Keratinocyte (primary cell): ENCODE measurements at regions not wholly inside any gene's neighbourhood (a gene's known extent, or its start where the extent isn't known, plus 50 kb on each side); places are given as distances from the start of the nearest gene placed in this dataset.

Source experiments
- DNase-seq: peaks from one replicate; pipeline ENCODE4 v3.0.0-alpha.2; 2011; ENCODE audit warnings: low read depth, missing footprints, low spot score
- FAIRE-seq: peaks from 2 replicates; lab custom pipeline; 2011; peaks lifted over from hg19 to GRCh38; lab: Jason Lieb, UNC
- H2AFZ ChIP-seq: 2 replicates; pipeline ENCODE4 v1.6.0; 2012; ENCODE audit warnings: low read length, control low read depth, inconsistent platforms; ENCODE audit not compliant: control insufficient read depth
- H3K27ac ChIP-seq: 2 replicates; pipeline ENCODE4 v1.5.1; 2011; ENCODE audit warnings: low read length; ENCODE audit not compliant: control insufficient read depth, insufficient read depth
- H3K27me3 ChIP-seq: 3 replicates; pipeline ENCODE4 v1.6.0; 2011; ENCODE audit warnings: low read length; ENCODE audit not compliant: control insufficient read depth, insufficient read depth; ENCODE audit errors: extremely low read depth
- H3K36me3 ChIP-seq, 2 experiments: 2 replicates in 1 of 2; 3 replicates in 1 of 2; pipeline ENCODE4 v1.5.1; 2011; ENCODE audit warnings: low read length in 2 of 2, mild to moderate bottlenecking in 1 of 2; ENCODE audit not compliant: control insufficient read depth in 2 of 2, insufficient read depth in 2 of 2; ENCODE audit errors: extremely low read depth in 1 of 2
- H3K4me1 ChIP-seq: 3 replicates; pipeline ENCODE4 v1.5.1; 2011; ENCODE audit warnings: low read length; ENCODE audit not compliant: control insufficient read depth, insufficient read depth; ENCODE audit errors: extremely low read depth
- H3K4me2 ChIP-seq: 3 replicates; pipeline ENCODE4 v1.6.0; 2011; ENCODE audit warnings: low read depth, low read length; ENCODE audit not compliant: control insufficient read depth, insufficient read depth; ENCODE audit errors: extremely low read depth
- H3K4me3 ChIP-seq, 3 experiments: fragments of 200-600 bp in 1 of 3; sonication (generic) in 1 of 3; 2 replicates in 2 of 3; 3 replicates in 1 of 3; pipeline ENCODE4 v1.5.1; 2011 to 2016; ENCODE audit warnings: low read length in 3 of 3, mild to moderate bottlenecking in 3 of 3, control low read depth in 2 of 3, inconsistent platforms in 1 of 3, low read depth in 1 of 3, mixed read lengths in 1 of 3, mixed run types in 1 of 3, moderate library complexity in 1 of 3; ENCODE audit not compliant: control insufficient read depth in 2 of 3, insufficient read depth in 2 of 3; ENCODE audit errors: extremely low read depth in 1 of 3
- H3K79me2 ChIP-seq: 2 replicates; pipeline ENCODE4 v1.6.0; 2012; ENCODE audit warnings: low read length; ENCODE audit not compliant: control insufficient read depth, insufficient read depth
- H3K9ac ChIP-seq: 3 replicates; pipeline ENCODE4 v1.6.0; 2011; ENCODE audit warnings: low read length; ENCODE audit not compliant: control insufficient read depth, insufficient read depth; ENCODE audit errors: extremely low read depth
- H3K9me1 ChIP-seq: 3 replicates; pipeline ENCODE4 v1.6.0; 2011; ENCODE audit warnings: low read length; ENCODE audit not compliant: control insufficient read depth, insufficient read depth; ENCODE audit errors: extremely low read depth
- H3K9me3 ChIP-seq: 2 replicates; pipeline ENCODE4 v1.5.1; 2012; ENCODE audit warnings: low read depth, low read length; ENCODE audit not compliant: control insufficient read depth
- H4K20me1 ChIP-seq: 3 replicates; pipeline ENCODE4 v1.6.0; 2011; ENCODE audit warnings: low read length; ENCODE audit not compliant: control insufficient read depth, insufficient read depth; ENCODE audit errors: extremely low read depth
- CTCF ChIP-seq, 3 experiments: IDR thresholded peaks in 1 of 3; conservative IDR thresholded peaks in 1 of 3; optimal IDR thresholded peaks in 1 of 3; 2 replicates in 2 of 3; 3 replicates in 1 of 3; pipeline versions ENCODE3 to v1.5.1; 2011; ENCODE audit warnings: low read length in 3 of 3, mild to moderate bottlenecking in 3 of 3, moderate library complexity in 2 of 3, control low read depth in 1 of 3, inconsistent platforms in 1 of 3; ENCODE audit not compliant: insufficient read depth in 2 of 3; ENCODE audit errors: extremely low read depth in 1 of 3
- EZH2 ChIP-seq: IDR thresholded peaks from one replicate; pipeline ENCODE4 v1.6.1; 2012; ENCODE audit warnings: inconsistent platforms, mild to moderate bottlenecking, low read length, moderate library complexity
- dilution Hi-C: fragments of 300-500 bp; cut with MboI; formaldehyde crosslinking; loops from one replicate; pipeline ENCODE4 v1.7.0; 2020; ENCODE audit warnings: low sequenced_read_pairs; ENCODE audit not compliant: extremely low pct_ligation_motif_present

- Histone ChIP-seq H3K9me3 (no peaks in the 10 kb centered on the region), H3K4me1 (no peaks in the 10 kb centered on the region), H3K4me3 (no peak overlapping the region), H3K27ac (no peak overlapping the region), H3K9ac (no peak overlapping the region), H3K9me1 (no peaks in the 10 kb centered on the region), H2AFZ (no peak overlapping the region), H3K27me3 (no peaks in the 10 kb centered on the region), H3K36me3 (no peaks in the 10 kb centered on the region), H3K4me2 (no peak overlapping the region), H3K79me2 (no peaks in the 10 kb centered on the region), H4K20me1 (no peaks in the 10 kb centered on the region)
- FAIRE-seq = peak; percentile 53
- peak; percentile 25 for DNase-seq
- TF ChIP-seq CTCF (optimal IDR thresholded peaks at IDR 0.05 in 1 of 3, IDR thresholded peaks at IDR 0.05 in 1 of 3, conservative IDR thresholded peaks at IDR 0.05 in 1 of 3; ENCODE audit: extremely low read depth in 1 of 3, insufficient read depth in 2 of 3, low read length in 3 of 3) = peak; percentile 6 to 42 (median 35)
- TF ChIP-seq EZH2 = no peak
- dilution Hi-C loops = no loop called here
These were observed 56.6 kb upstream of the POMGNT2 start for GRCh38 chr3:43162230-43163084.

GRCh38 chr3:43161684-43162229 lies 55.9 kb upstream of the POMGNT2 start:
- H3K27ac ChIP-seq = no peak overlapping the region
- no peak overlapping the region for H3K4me3 ChIP-seq
- H3K27me3 ChIP-seq = no peaks in the 10 kb centered on the region
- H3K9me3 ChIP-seq = no peaks in the 10 kb centered on the region
- H3K9ac ChIP-seq = no peak overlapping the region
- no peak for TF ChIP-seq CTCF (optimal IDR thresholded peaks at IDR 0.05 in 1 of 3, IDR thresholded peaks at IDR 0.05 in 1 of 3, conservative IDR thresholded peaks at IDR 0.05 in 1 of 3; ENCODE audit: extremely low read depth in 1 of 3, insufficient read depth in 2 of 3, low read length in 3 of 3)
- no peak for TF ChIP-seq EZH2
- dilution Hi-C loops = no loop called here
- H3K79me2 ChIP-seq = no peaks in the 10 kb centered on the region
- no peaks in the 10 kb centered on the region for H3K4me1 ChIP-seq
- DNase-seq (no peak), FAIRE-seq (no peak)
- no peaks in the 10 kb centered on the region for H3K9me1 ChIP-seq
- H4K20me1 ChIP-seq = no peaks in the 10 kb centered on the region
- H3K36me3 ChIP-seq = no peaks in the 10 kb centered on the region
- H2AFZ ChIP-seq = no peak overlapping the region
- no peak overlapping the region for H3K4me2 ChIP-seq
